ENCODE measurements at regions not wholly inside any gene's neighbourhood (a gene's known extent, or its start where the extent isn't known, plus 50 kb on each side); places are given as distances from the start of the nearest gene placed in this dataset.

- H3K9me3 ChIP-seq (ENCODE audit: control insufficient read depth, low read depth, low read length): peaks cover 2% of the 10 kb centered on the region
- H3K27ac ChIP-seq (ENCODE audit: control insufficient read depth, insufficient read depth, low read length): no peak overlapping the region
- H3K4me2 ChIP-seq (ENCODE audit: control insufficient read depth, extremely low read depth, insufficient read depth, low read depth, low read length): no peak overlapping the region
- H3K27me3 ChIP-seq (ENCODE audit: control insufficient read depth, extremely low read depth, insufficient read depth, low read length): no peaks in the 10 kb centered on the region
- H2AFZ ChIP-seq (ENCODE audit: control insufficient read depth, low read length): no peak overlapping the region
- DNase-seq (ENCODE audit: low read depth, low spot score) (no peak), FAIRE-seq (no peak)
- no peak overlapping the region for H3K9ac ChIP-seq (ENCODE audit: control insufficient read depth, extremely low read depth, insufficient read depth, low read length)
- TF ChIP-seq, protein P1, sequence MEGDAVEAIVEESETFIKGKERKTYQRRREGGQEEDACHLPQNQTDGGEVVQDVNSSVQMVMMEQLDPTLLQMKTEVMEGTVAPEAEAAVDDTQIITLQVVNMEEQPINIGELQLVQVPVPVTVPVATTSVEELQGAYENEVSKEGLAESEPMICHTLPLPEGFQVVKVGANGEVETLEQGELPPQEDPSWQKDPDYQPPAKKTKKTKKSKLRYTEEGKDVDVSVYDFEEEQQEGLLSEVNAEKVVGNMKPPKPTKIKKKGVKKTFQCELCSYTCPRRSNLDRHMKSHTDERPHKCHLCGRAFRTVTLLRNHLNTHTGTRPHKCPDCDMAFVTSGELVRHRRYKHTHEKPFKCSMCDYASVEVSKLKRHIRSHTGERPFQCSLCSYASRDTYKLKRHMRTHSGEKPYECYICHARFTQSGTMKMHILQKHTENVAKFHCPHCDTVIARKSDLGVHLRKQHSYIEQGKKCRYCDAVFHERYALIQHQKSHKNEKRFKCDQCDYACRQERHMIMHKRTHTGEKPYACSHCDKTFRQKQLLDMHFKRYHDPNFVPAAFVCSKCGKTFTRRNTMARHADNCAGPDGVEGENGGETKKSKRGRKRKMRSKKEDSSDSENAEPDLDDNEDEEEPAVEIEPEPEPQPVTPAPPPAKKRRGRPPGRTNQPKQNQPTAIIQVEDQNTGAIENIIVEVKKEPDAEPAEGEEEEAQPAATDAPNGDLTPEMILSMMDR (optimal IDR thresholded peaks at IDR 0.05 in 1 of 3, IDR thresholded peaks at IDR 0.05 in 1 of 3, conservative IDR thresholded peaks at IDR 0.05 in 1 of 3; ENCODE audit: extremely low read depth in 1 of 3, insufficient read depth in 2 of 3, low read length in 3 of 3): no peak
- TF ChIP-seq EZH2 (IDR thresholded peaks at IDR 0.05; ENCODE audit: low read length): no peak
- no peaks in the 10 kb centered on the region for H3K79me2 ChIP-seq (ENCODE audit: control insufficient read depth, insufficient read depth, low read length)
- no peaks in the 10 kb centered on the region for H3K36me3 ChIP-seq (ENCODE audit: control insufficient read depth in 2 of 2, extremely low read depth in 1 of 2, insufficient read depth in 2 of 2, low read length in 2 of 2)
- H3K9me1 ChIP-seq (ENCODE audit: control insufficient read depth, extremely low read depth, insufficient read depth, low read length): no peaks in the 10 kb centered on the region
- H4K20me1 ChIP-seq (ENCODE audit: control insufficient read depth, extremely low read depth, insufficient read depth, low read length): no peaks in the 10 kb centered on the region
- H3K4me1 ChIP-seq (ENCODE audit: control insufficient read depth, extremely low read depth, insufficient read depth, low read length): no peaks in the 10 kb centered on the region
- H3K4me3 ChIP-seq (ENCODE audit: control insufficient read depth in 2 of 3, extremely low read depth in 1 of 3, insufficient read depth in 2 of 3, low read depth in 1 of 3, low read length in 3 of 3): no peak overlapping the region
- dilution Hi-C loops (cut with MboI; ENCODE audit: extremely low pct_ligation_motif_present, low sequenced_read_pairs): no loop called here
These were observed 282.6 kb downstream of the IRF8 start for GRCh38 chr16:86181526-86181925.

- H3K27me3 ChIP-seq (ENCODE audit: control insufficient read depth, extremely low read depth, insufficient read depth, low read length): no peaks in the 10 kb centered on the region
- H3K4me3 ChIP-seq (ENCODE audit: control insufficient read depth in 2 of 3, extremely low read depth in 1 of 3, insufficient read depth in 2 of 3, low read depth in 1 of 3, low read length in 3 of 3): no peak overlapping the region
- no peak overlapping the region for H3K27ac ChIP-seq (ENCODE audit: control insufficient read depth, insufficient read depth, low read length)
- DNase-seq (ENCODE audit: low read depth, low spot score) (no peak), FAIRE-seq (no peak)
- dilution Hi-C loops (cut with MboI; ENCODE audit: extremely low pct_ligation_motif_present, low sequenced_read_pairs): no loop called here
- H3K4me1 ChIP-seq (ENCODE audit: control insufficient read depth, extremely low read depth, insufficient read depth, low read length): no peaks in the 10 kb centered on the region
- H3K9me3 ChIP-seq (ENCODE audit: control insufficient read depth, low read depth, low read length): peaks cover 2% of the 10 kb centered on the region
- H3K36me3 ChIP-seq (ENCODE audit: control insufficient read depth in 2 of 2, extremely low read depth in 1 of 2, insufficient read depth in 2 of 2, low read length in 2 of 2): no peaks in the 10 kb centered on the region
- TF ChIP-seq, protein P1 (optimal IDR thresholded peaks at IDR 0.05 in 1 of 3, IDR thresholded peaks at IDR 0.05 in 1 of 3, conservative IDR thresholded peaks at IDR 0.05 in 1 of 3; ENCODE audit: extremely low read depth in 1 of 3, insufficient read depth in 2 of 3, low read length in 3 of 3): no peak
- no peak for TF ChIP-seq EZH2 (IDR thresholded peaks at IDR 0.05; ENCODE audit: low read length)
- no peaks in the 10 kb centered on the region for H3K79me2 ChIP-seq (ENCODE audit: control insufficient read depth, insufficient read depth, low read length)
- no peak overlapping the region for H3K9ac ChIP-seq (ENCODE audit: control insufficient read depth, extremely low read depth, insufficient read depth, low read length)
- no peak overlapping the region for H2AFZ ChIP-seq (ENCODE audit: control insufficient read depth, low read length)
- no peaks in the 10 kb centered on the region for H3K9me1 ChIP-seq (ENCODE audit: control insufficient read depth, extremely low read depth, insufficient read depth, low read length)
- no peak overlapping the region for H3K4me2 ChIP-seq (ENCODE audit: control insufficient read depth, extremely low read depth, insufficient read depth, low read depth, low read length)
- no peaks in the 10 kb centered on the region for H4K20me1 ChIP-seq (ENCODE audit: control insufficient read depth, extremely low read depth, insufficient read depth, low read length)
These were observed 285.2 kb downstream of the IRF8 start for GRCh38 chr16:86184185-86184584.

Measured in keratinocyte (primary cell).